GM21528 (cell line): ENCODE measurements at regions not wholly inside any gene's neighbourhood (a gene's known extent, or its start where the extent isn't known, plus 50 kb on each side); places are given as distances from the start of the nearest gene placed in this dataset.

Source experiments
- ATAC-seq: cut with Tn5 transposase; IDR thresholded peaks from one replicate; pipeline ENCODE4 v1.9.1; 2021; ENCODE audit warnings: mild to moderate bottlenecking, moderate library complexity; ENCODE audit not compliant: unreplicated experiment, low FRiP score

GRCh38 chr2:164439885-164440284, 181.4 kb downstream of the GRB14 start:
- ATAC-seq: no peak

GRCh38 chr2:164439235-164439634, 182.0 kb downstream of the GRB14 start:
- ATAC-seq: no peak

GRCh38 chr2:164438490-164439205, 182.6 kb downstream of the GRB14 start:
- ATAC-seq: no peak

- ATAC-seq: no peak
Observed at GRCh38 chr2:164436131-164436530, 185.2 kb downstream of the GRB14 start.

- peak; percentile 54 for ATAC-seq
Observed at GRCh38 chr2:164430166-164430783, 191.0 kb downstream of the GRB14 start.

- no peak for ATAC-seq
Observed at GRCh38 chr2:164429354-164429753, 191.9 kb downstream of the GRB14 start.

- no peak for ATAC-seq
Observed at GRCh38 chr2:164427111-164427510, 194.2 kb downstream of the GRB14 start.

- ATAC-seq: no peak
Observed at GRCh38 chr2:164420787-164421186, 200.5 kb downstream of the GRB14 start.

- ATAC-seq: no peak
Observed at GRCh38 chr2:164412831-164413230, 208.5 kb downstream of the GRB14 start.

GRCh38 chr2:164389411-164389810, 231.9 kb downstream of the GRB14 start:
- ATAC-seq: no peak

GRCh38 chr2:164388511-164388910, 232.8 kb downstream of the GRB14 start:
- peak; percentile 56 for ATAC-seq

GRCh38 chr2:164386231-164386630, 235.1 kb downstream of the GRB14 start:
- no peak for ATAC-seq

- no peak for ATAC-seq
Observed at GRCh38 chr2:164384434-164384833, 236.8 kb downstream of the GRB14 start.

GRCh38 chr2:164371916-164372315, 249.4 kb downstream of the GRB14 start:
- ATAC-seq: no peak

GRCh38 chr2:164369366-164369765, 251.9 kb downstream of the GRB14 start:
- ATAC-seq: no peak

GRCh38 chr2:164368896-164369295, 252.4 kb downstream of the GRB14 start:
- ATAC-seq: no peak

- no peak for ATAC-seq
Observed at GRCh38 chr2:164363646-164364045, 257.6 kb downstream of the GRB14 start.

GRCh38 chr2:164351536-164351935, 269.7 kb downstream of the GRB14 start:
- no peak for ATAC-seq

GRCh38 chr2:164335947-164336346, 285.3 kb downstream of the GRB14 start:
- ATAC-seq: no peak

GRCh38 chr2:164335128-164335527, 286.2 kb downstream of the GRB14 start:
- ATAC-seq: no peak

GRCh38 chr2:164328310-164328709, 293.0 kb downstream of the GRB14 start:
- no peak for ATAC-seq

GRCh38 chr2:164323978-164324377, 297.3 kb downstream of the GRB14 start:
- no peak for ATAC-seq
